ENCODE measurements at regions not wholly inside any gene's neighbourhood (a gene's known extent, or its start where the extent isn't known, plus 50 kb on each side); places are given as distances from the start of the nearest gene placed in this dataset.

GRCh38 chr14:71318097-71318459 lies 410.8 kb downstream of the PCNX1 start:
- no peak for TF ChIP-seq CTCF (IDR thresholded peaks at IDR 0.05)
- TF ChIP-seq POLR2A (IDR thresholded peaks at IDR 0.05): no peak
- intact Hi-C loops (cut with DNase I; ENCODE audit: low total_unique reads): no loop called here
- no peaks in the 10 kb centered on the region for H3K27me3 ChIP-seq

GRCh38 chr14:71319666-71320065 lies 412.4 kb downstream of the PCNX1 start:
- no peaks in the 10 kb centered on the region for H3K4me1 ChIP-seq
- H3K27me3 ChIP-seq: no peaks in the 10 kb centered on the region
- intact Hi-C loops (cut with DNase I; ENCODE audit: low total_unique reads): no loop called here
- no peaks in the 10 kb centered on the region for H3K36me3 ChIP-seq
- H3K9me3 ChIP-seq: no peaks in the 10 kb centered on the region
- H3K4me3 ChIP-seq: peak overlapping the region; percentile 65 to 88
- DNase-seq: peak; percentile 15 to 17
- peak overlapping the region; percentile 91 to 98 for H3K27ac ChIP-seq
- TF ChIP-seq CTCF (IDR thresholded peaks at IDR 0.05) (no peak), POLR2A (IDR thresholded peaks at IDR 0.05) (no peak)

More at GRCh38 chr14:71318097-71318459, 410.8 kb downstream of the PCNX1 start:
- Histone ChIP-seq H3K9me3 (no peaks in the 10 kb centered on the region), H3K27ac (no peak overlapping the region), H3K4me1 (no peaks in the 10 kb centered on the region), H3K4me3 (no peak overlapping the region), H3K36me3 (no peaks in the 10 kb centered on the region)
- no peak for DNase-seq

GRCh38 chr14:71320107-71320733 lies 413.0 kb downstream of the PCNX1 start, which contains the start of gene SIPA1L1:
Gene SIPA1L1 (plus strand): TSS chr14:71320476.
- TF ChIP-seq CTCF (IDR thresholded peaks at IDR 0.05) (no peak), POLR2A (IDR thresholded peaks at IDR 0.05) (peak; percentile 83 to 87)
- H3K4me3 ChIP-seq: peak within 1 kb of the TSS; percentile 65 to 88
- intact Hi-C loops (cut with DNase I; ENCODE audit: low total_unique reads): no loop called here
- H3K27me3 ChIP-seq: no peaks in the 10 kb centered on the region
- DNase-seq: peak; percentile 97 to 98
- no peaks in the 10 kb centered on the region for H3K9me3 ChIP-seq
- no peaks in the 10 kb centered on the region for H3K36me3 ChIP-seq
- H3K27ac ChIP-seq: peak within 1 kb of the TSS; percentile 91 to 98
- no peaks in the 10 kb centered on the region for H3K4me1 ChIP-seq

- no peaks in the 10 kb centered on the region for H3K4me1 ChIP-seq
- H3K4me3 ChIP-seq: peak overlapping the region; percentile 65 to 88
- TF ChIP-seq POLR2A (IDR thresholded peaks at IDR 0.05) (peak in 1 of 2 donors; percentile 45), CTCF (IDR thresholded peaks at IDR 0.05) (no peak)
- DNase-seq: peak; percentile 53 to 68
- no peaks in the 10 kb centered on the region for H3K36me3 ChIP-seq
- intact Hi-C loops (cut with DNase I; ENCODE audit: low total_unique reads): no loop called here
- no peaks in the 10 kb centered on the region for H3K27me3 ChIP-seq
- peak overlapping the region; percentile 91 to 98 for H3K27ac ChIP-seq
- no peaks in the 10 kb centered on the region for H3K9me3 ChIP-seq
Measured at GRCh38 chr14:71320734-71321573, 413.7 kb downstream of the PCNX1 start.

Data from uterus (tissue), 3 donors.